Esophagus muscularis mucosa (tissue), 4 donors: ENCODE measurements at regions not wholly inside any gene's neighbourhood (a gene's known extent, or its start where the extent isn't known, plus 50 kb on each side); places are given as distances from the start of the nearest gene placed in this dataset.

Experiments used
- DNase-seq: peaks from one replicate; pipeline ENCODE4 v3.0.0-alpha.2; 2017; ENCODE audit errors: extremely low spot score
- H3K27ac ChIP-seq, 4 donors: fragments of 200-600 bp; sonication (generic); replicated peaks in 1 of 4; 1 replicate in 3 of 4; 2 replicates in 1 of 4; pipeline ENCODE4 v1.5.1; 2016 to 2019; ENCODE audit warnings: mild to moderate bottlenecking in 1 of 4
- H3K27me3 ChIP-seq, 4 donors: fragments of 200-600 bp; sonication (generic); one replicate each; pipeline versions ENCODE4 v1.5.1 to v1.6.0; 2016 to 2019
- H3K36me3 ChIP-seq, 4 donors: fragments of 200-600 bp; sonication (generic); one replicate each; pipeline ENCODE4 v1.5.1; 2016 to 2019
- H3K4me1 ChIP-seq, 4 donors: fragments of 200-600 bp; sonication (generic); one replicate each; pipeline ENCODE4 v1.5.1; 2016 to 2019
- H3K4me3 ChIP-seq, 4 donors: fragments of 200-600 bp; sonication (generic); 1 replicate in 2 of 4; 2 replicates in 2 of 4; pipeline ENCODE4 v1.5.1; 2016 to 2019; ENCODE audit warnings: mild to moderate bottlenecking in 4 of 4, moderate library complexity in 1 of 4
- H3K9me3 ChIP-seq, 4 donors: fragments of 200-600 bp; sonication (generic); 1 replicate in 3 of 4; 2 replicates in 1 of 4; pipeline ENCODE4 v1.5.1; 2016 to 2019
- CTCF ChIP-seq, 3 experiments: fragments of 200-600 bp in 2 of 3; fragments of 450-650 bp in 1 of 3; sonication (generic) in 2 of 3; IDR thresholded peaks; one replicate each; pipeline ENCODE4 v1.5.1; 2017 to 2019; ENCODE audit warnings: antibody characterized with exemption in 3 of 3, mild to moderate bottlenecking in 2 of 3, moderate library complexity in 1 of 3
- EP300 ChIP-seq: sonication (generic); formaldehyde crosslinking; IDR thresholded peaks from one replicate; pipeline ENCODE4 v1.6.1; 2017; ENCODE audit warnings: antibody characterized with exemption
- POLR2A ChIP-seq: fragments of 450-650 bp; IDR thresholded peaks from one replicate; pipeline ENCODE4 v1.6.1; 2017; ENCODE audit warnings: antibody characterized with exemption, moderate library complexity, mild to moderate bottlenecking, low read depth
- POLR2AphosphoS5 ChIP-seq, 2 donors: sonication (generic); formaldehyde crosslinking; IDR thresholded peaks; one replicate each; pipeline ENCODE4 v1.6.1; 2017; ENCODE audit warnings: antibody characterized with exemption in 2 of 2
- WGBS: methylation state at CpG from one replicate; pipeline ENCODE4 v1.1.5; 2018; 5-methylcytosine and 5-hydroxymethylcytosine counted together
- intact Hi-C: fragments of 100-400 bp; cut with DNase I; formaldehyde crosslinking; loops from one replicate; pipeline ENCODE4 v1.15.1; 2023

DNA sequence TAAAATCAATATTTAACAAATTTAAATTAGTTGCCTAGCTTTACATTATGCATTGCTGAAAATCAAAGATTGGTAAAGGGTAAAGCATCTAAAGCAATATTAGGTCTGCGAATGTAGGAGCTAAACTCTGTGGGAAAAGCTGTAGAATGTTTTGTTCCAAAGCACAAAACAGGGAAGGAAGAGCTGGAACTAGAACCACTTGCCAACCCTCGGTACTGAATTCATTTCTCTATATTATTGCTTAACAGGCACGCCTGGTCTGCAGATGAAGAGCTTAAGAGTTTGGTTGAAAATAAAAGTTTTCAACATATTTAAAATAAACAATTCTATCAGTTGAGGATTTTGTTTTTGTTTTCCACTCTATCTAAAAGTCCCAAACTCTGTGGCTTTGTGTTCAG, 1252.8 kb upstream of the SEL1L start:
- H3K27ac ChIP-seq = no peak overlapping the region
- no peak overlapping the region for H3K4me3 ChIP-seq
- H3K4me1 ChIP-seq = no peaks in the 10 kb centered on the region
- DNase-seq = no peak
- no peak for TF ChIP-seq POLR2A
- TF ChIP-seq CTCF (IDR thresholded peaks at IDR 0.05) = no peak
- no peak for TF ChIP-seq EP300
- no peak for TF ChIP-seq POLR2AphosphoS5 (IDR thresholded peaks at IDR 0.05)
- intact Hi-C loops = no loop called here
- no peaks in the 10 kb centered on the region for H3K36me3 ChIP-seq
- no peaks in the 10 kb centered on the region for H3K27me3 ChIP-seq
- 83% methylated on average over 3 of the region's 3 CpGs for WGBS
- no peaks in the 10 kb centered on the region for H3K9me3 ChIP-seq

DNA sequence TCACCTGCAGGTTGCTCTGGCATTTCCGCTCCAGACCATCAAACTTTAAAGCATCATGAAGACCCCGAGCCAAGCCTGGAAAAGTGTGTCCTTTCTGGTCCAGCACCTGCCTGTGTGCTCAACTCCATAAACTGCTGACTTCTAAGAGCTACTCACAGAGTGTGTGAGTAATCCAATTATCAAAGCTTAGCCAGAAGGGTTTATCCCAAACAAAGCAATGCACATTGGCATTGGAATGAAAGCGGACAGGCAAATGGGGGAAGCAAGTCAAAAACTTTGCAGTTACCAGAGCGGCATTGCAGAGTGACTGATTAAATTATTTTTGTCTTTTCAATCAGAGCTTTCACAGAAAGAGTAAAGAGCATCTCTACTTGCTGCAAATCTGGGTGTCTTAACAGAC, 1262.4 kb upstream of the SEL1L start:
- 70% methylated on average over 4 of the region's 4 CpGs for WGBS
- Histone ChIP-seq H3K9me3 (no peaks in the 10 kb centered on the region), H3K4me3 (no peak overlapping the region), H3K36me3 (no peaks in the 10 kb centered on the region), H3K4me1 (no peaks in the 10 kb centered on the region), H3K27ac (no peak overlapping the region), H3K27me3 (no peaks in the 10 kb centered on the region)
- no peak for TF ChIP-seq POLR2A
- no peak for TF ChIP-seq CTCF (IDR thresholded peaks at IDR 0.05)
- no peak for TF ChIP-seq POLR2AphosphoS5 (IDR thresholded peaks at IDR 0.05)
- no peak for TF ChIP-seq EP300
- no peak for DNase-seq
- intact Hi-C loops = no loop called here

DNA sequence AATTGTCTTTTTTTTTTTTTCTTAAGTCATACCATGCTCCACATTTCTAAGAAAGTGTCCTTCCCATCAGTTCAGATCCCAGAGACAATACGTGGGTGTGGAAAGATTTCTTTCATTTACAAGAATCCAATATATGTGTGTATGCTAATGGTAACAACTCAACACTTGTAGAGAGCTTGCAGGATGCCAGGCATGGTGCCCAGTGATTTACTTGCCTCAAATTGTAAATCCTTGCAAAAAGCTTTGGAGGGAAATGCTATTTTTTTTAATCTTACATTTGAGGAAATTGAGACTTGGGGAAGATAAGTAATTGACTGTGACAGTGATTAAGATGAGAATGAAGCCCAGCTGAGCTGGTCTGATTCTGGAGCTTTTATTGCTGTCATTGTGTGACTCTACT, 1264.6 kb upstream of the SEL1L start:
- intact Hi-C loops = no loop called here
- TF ChIP-seq POLR2AphosphoS5 (IDR thresholded peaks at IDR 0.05) (no peak), CTCF (IDR thresholded peaks at IDR 0.05) (no peak), POLR2A (no peak), EP300 (no peak)
- Histone ChIP-seq H3K36me3 (no peaks in the 10 kb centered on the region), H3K27ac (no peak overlapping the region), H3K4me3 (no peak overlapping the region), H3K4me1 (no peaks in the 10 kb centered on the region), H3K27me3 (no peaks in the 10 kb centered on the region), H3K9me3 (no peaks in the 10 kb centered on the region)
- no peak for DNase-seq
- 55% methylated on average over 1 of the region's 1 CpG for whole genome bisulfite sequencing

DNA sequence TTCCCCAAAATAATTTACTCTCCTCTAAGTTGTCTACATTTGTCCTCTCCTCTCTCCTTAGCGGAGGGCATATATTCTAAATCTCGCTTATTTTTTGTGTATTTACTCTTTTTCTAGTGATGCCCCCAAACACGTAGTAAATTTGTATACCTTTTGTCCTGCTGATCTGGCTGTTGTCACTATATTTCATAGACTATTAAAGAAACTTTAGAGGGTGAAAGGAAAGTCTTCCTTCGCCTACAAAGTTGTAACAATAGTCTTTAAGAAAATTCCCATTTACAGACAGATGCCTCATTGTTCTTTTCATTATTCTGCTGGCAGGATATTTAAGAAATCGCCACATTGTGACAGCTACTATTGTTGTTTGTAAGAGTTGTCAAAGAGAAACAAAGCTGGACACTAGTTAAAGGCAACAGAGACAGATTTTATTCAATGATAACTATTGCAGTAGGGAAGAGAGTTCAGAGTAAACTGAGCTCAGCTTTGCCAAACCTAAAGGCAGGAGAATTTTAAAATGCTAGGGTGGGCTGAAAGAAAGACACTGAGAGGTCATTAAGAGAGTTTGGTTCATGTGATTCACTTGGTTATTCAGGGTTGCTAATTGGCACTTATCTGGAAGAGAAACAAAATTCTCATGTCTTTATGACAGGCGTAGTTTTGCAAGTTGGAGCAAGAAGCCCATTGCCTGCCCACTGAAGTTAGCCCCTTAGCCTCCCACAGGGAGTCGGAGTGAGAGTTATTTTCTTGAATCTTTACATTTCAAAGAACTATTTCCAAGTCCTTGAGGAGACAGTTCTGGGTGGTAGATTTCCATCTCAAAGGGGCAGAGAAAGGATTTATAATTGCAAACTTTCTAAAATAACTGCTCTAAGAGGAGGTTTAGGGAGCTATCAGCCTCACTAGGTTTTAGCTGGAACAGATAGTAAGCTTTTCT, 1272.5 kb upstream of the SEL1L start:
- intact Hi-C loops = no loop called here
- no peak overlapping the region for H3K27ac ChIP-seq
- DNase-seq = no peak
- H3K4me1 ChIP-seq = no peaks in the 10 kb centered on the region
- H3K4me3 ChIP-seq = no peak overlapping the region
- H3K36me3 ChIP-seq = no peaks in the 10 kb centered on the region
- H3K27me3 ChIP-seq = no peaks in the 10 kb centered on the region
- no peaks in the 10 kb centered on the region for H3K9me3 ChIP-seq
- 84% methylated on average over 7 of the region's 7 CpGs for WGBS
- TF ChIP-seq CTCF (IDR thresholded peaks at IDR 0.05) (no peak), POLR2A (no peak), EP300 (no peak), POLR2AphosphoS5 (IDR thresholded peaks at IDR 0.05) (no peak)
